Pancreas (tissue), 10 donors: ENCODE measurements at regions not wholly inside any gene's neighbourhood (a gene's known extent, or its start where the extent isn't known, plus 50 kb on each side); places are given as distances from the start of the nearest gene placed in this dataset.

ENCODE experiments used
- ATAC-seq, 4 donors: fragments of 200-7000 bp; cut with Tn5 transposase; one replicate each; pipeline versions ENCODE4 v1.8.0 to v1.9.1; 2020; ENCODE audit warnings: mild to moderate bottlenecking in 4 of 4, moderate library complexity in 4 of 4
- DNase-seq, 6 donors: peaks; one replicate each; pipeline ENCODE4 v3.0.0-alpha.2; 2020
- FAIRE-seq: peaks from 2 replicates; lab custom pipeline; 2012; peaks lifted over from hg19 to GRCh38; lab: Jason Lieb, UNC
- H3K27ac ChIP-seq, 4 donors: fragments of 200-600 bp; sonication (generic); 1 replicate in 3 of 4; 2 replicates in 1 of 4; pipeline versions ENCODE4 v1.5.0 to v1.8.0; 2020
- H3K27me3 ChIP-seq, 4 donors: fragments of 200-600 bp; one replicate each; pipeline ENCODE4 v1.8.0; 2021
- H3K36me3 ChIP-seq, 3 donors: fragments of 200-600 bp; sonication (generic) in 1 of 3; one replicate each; pipeline versions ENCODE4 v1.5.0 to v1.8.0; 2020 to 2021
- H3K4me1 ChIP-seq, 3 donors: fragments of 200-600 bp; one replicate each; pipeline ENCODE4 v1.8.0; 2021
- H3K4me3 ChIP-seq, 4 donors: fragments of 200-600 bp; sonication (generic) in 2 of 4; one replicate each; pipeline versions ENCODE4 v1.5.0 to v1.8.0; 2020 to 2021
- H3K9me3 ChIP-seq, 4 donors: fragments of 200-600 bp; one replicate each; pipeline ENCODE4 v1.8.0; 2021
- CTCF ChIP-seq, 4 donors: fragments of 200-600 bp; sonication (generic) in 3 of 4; IDR thresholded peaks; one replicate each; pipeline versions ENCODE4 v1.5.0 to v1.8.0; 2021; ENCODE audit warnings: antibody characterized with exemption in 4 of 4
- WGBS, 2 donors: extraction: QIAGEN DNeasy Blood & Tissue Kit; methylation state at CpG; one replicate each; pipeline ENCODE4 v1.1.7; 2013; 5-methylcytosine and 5-hydroxymethylcytosine counted together
- intact Hi-C, 3 donors: fragments of 100-400 bp; cut with DNase I; formaldehyde crosslinking; loops; one replicate each; pipeline versions ENCODE4 v1.11.1 to v1.14.2; 2022
- donor health status: healthy with polysubstance abuse.
- donor health status: DM: no; HTN: no; CAD: no; lungs with moderate emphysema.
- donor health status: DM: no; HTN: no; CAD: no.
- donor health status: control.
- donor health status: control.
- donor health status: Bipolar disorder and iron deficiency.
- donor health status: DM: yes; HTN: yes; CAD: no.
- donor health status: DM: no; HTN: no; CAD: no.
- donor health status: DM: no; HTN: no; CAD: no.
- donor health status: DM: yes; HTN: yes; CAD: no.

- Histone ChIP-seq H3K27me3 (no peaks in the 10 kb centered on the region), H3K4me1 (no peaks in the 10 kb centered on the region), H3K4me3 (no peak overlapping the region), H3K36me3 (no peaks in the 10 kb centered on the region), H3K27ac (no peak overlapping the region), H3K9me3 (peaks cover 0 to 5% (median 0%) of the 10 kb centered on the region in 4 donors)
- WGBS, 2 donors = 54 to 66% methylated on average over 12 of the region's 12 CpGs
- intact Hi-C loops = no loop called here
- no peak for DNase-seq
- FAIRE-seq = no peak
- TF ChIP-seq CTCF (IDR thresholded peaks at IDR 0.05) = no peak
- ATAC-seq = no peak
These were observed 276.0 kb downstream of the SV2B start for GRCh38 chr15:91376038-91376437.

GRCh38 chr15:91380114-91380513 lies 280.1 kb downstream of the SV2B start:
- FAIRE-seq = no peak
- ATAC-seq = no peak
- intact Hi-C loops = no loop called here
- H3K27me3 ChIP-seq = no peaks in the 10 kb centered on the region
- no peaks in the 10 kb centered on the region for H3K4me1 ChIP-seq
- H3K27ac ChIP-seq = no peak overlapping the region
- H3K36me3 ChIP-seq = no peaks in the 10 kb centered on the region
- no peak for DNase-seq
- no peaks in the 10 kb centered on the region for H3K9me3 ChIP-seq
- WGBS, 2 donors = 38 to 51% methylated on average over 2 of the region's 2 CpGs
- no peak for TF ChIP-seq CTCF (IDR thresholded peaks at IDR 0.05)
- no peak overlapping the region for H3K4me3 ChIP-seq

GRCh38 chr15:91383532-91383931 lies 283.5 kb downstream of the SV2B start:
- no peak for DNase-seq
- TF ChIP-seq CTCF (IDR thresholded peaks at IDR 0.05) = no peak
- H3K9me3 ChIP-seq = no peaks in the 10 kb centered on the region
- H3K4me3 ChIP-seq = no peak overlapping the region
- no peak for ATAC-seq
- H3K27me3 ChIP-seq = no peaks in the 10 kb centered on the region
- H3K4me1 ChIP-seq = no peaks in the 10 kb centered on the region
- FAIRE-seq = no peak
- no peaks in the 10 kb centered on the region for H3K36me3 ChIP-seq
- WGBS, 2 donors = 21 to 37% methylated on average over 2 of the region's 2 CpGs
- intact Hi-C loops = no loop called here
- no peak overlapping the region for H3K27ac ChIP-seq

- H3K9me3 ChIP-seq = no peaks in the 10 kb centered on the region
- DNase-seq = no peak
- no peak for ATAC-seq
- no peaks in the 10 kb centered on the region for H3K36me3 ChIP-seq
- no peak overlapping the region for H3K27ac ChIP-seq
- intact Hi-C loops = no loop called here
- no peak overlapping the region for H3K4me3 ChIP-seq
- WGBS, 2 donors = 71 to 78% methylated on average over 6 of the region's 6 CpGs
- no peak for TF ChIP-seq CTCF (IDR thresholded peaks at IDR 0.05)
- no peaks in the 10 kb centered on the region for H3K4me1 ChIP-seq
- no peaks in the 10 kb centered on the region for H3K27me3 ChIP-seq
- no peak for FAIRE-seq
These were observed 284.2 kb downstream of the SV2B start for GRCh38 chr15:91384189-91384730.

GRCh38 chr15:91385311-91385710 lies 285.3 kb downstream of the SV2B start:
- Histone ChIP-seq H3K27ac (no peak overlapping the region), H3K9me3 (no peaks in the 10 kb centered on the region), H3K4me1 (no peaks in the 10 kb centered on the region), H3K27me3 (no peaks in the 10 kb centered on the region), H3K4me3 (no peak overlapping the region), H3K36me3 (no peaks in the 10 kb centered on the region)
- FAIRE-seq = no peak
- no peak for ATAC-seq
- no peak for DNase-seq
- intact Hi-C loops = no loop called here
- no peak for TF ChIP-seq CTCF (IDR thresholded peaks at IDR 0.05)
- WGBS, 2 donors = 0% methylated on average over 1 of the region's 1 CpG
